Left ventricle myocardium inferior (tissue), 1 donor: ENCODE measurements at regions not wholly inside any gene's neighbourhood (a gene's known extent, or its start where the extent isn't known, plus 50 kb on each side); places are given as distances from the start of the nearest gene placed in this dataset.

Source experiments
- DNase-seq: peaks from one replicate; pipeline ENCODE4 v3.0.0-alpha.2; 2020
- H3K27ac ChIP-seq: fragments of 200-600 bp; replicated peaks from 2 replicates; pipeline ENCODE4 v1.8.0; 2021
- H3K27me3 ChIP-seq: fragments of 200-600 bp; 2 replicates; pipeline ENCODE4 v1.8.0; 2021; ENCODE audit warnings: low read depth
- H3K36me3 ChIP-seq: fragments of 200-600 bp; 2 replicates; pipeline ENCODE4 v1.8.0; 2021
- H3K4me1 ChIP-seq: fragments of 200-600 bp; 2 replicates; pipeline ENCODE4 v1.8.0; 2021
- H3K4me3 ChIP-seq: fragments of 200-600 bp; 2 replicates; pipeline ENCODE4 v1.8.0; 2021; ENCODE audit warnings: mild to moderate bottlenecking, moderate library complexity
- H3K9me3 ChIP-seq: fragments of 200-600 bp; replicated peaks from 2 replicates; pipeline ENCODE4 v1.8.0; 2021
- intact Hi-C: fragments of 100-400 bp; cut with micrococcal nuclease; formaldehyde crosslinking; loops from one replicate; pipeline ENCODE4 v1.11.0; 2022
- TF ChIP-seq, protein P1 (sequence below): fragments of 200-600 bp; IDR thresholded peaks from 2 replicates; pipeline ENCODE4 v1.8.0; 2021; ENCODE audit warnings: antibody characterized with exemption, mild to moderate bottlenecking, borderline replicate concordance
- donor health status: DM: no; HTN: yes; CAD: no; lungs with severe emphysema.

DNA sequence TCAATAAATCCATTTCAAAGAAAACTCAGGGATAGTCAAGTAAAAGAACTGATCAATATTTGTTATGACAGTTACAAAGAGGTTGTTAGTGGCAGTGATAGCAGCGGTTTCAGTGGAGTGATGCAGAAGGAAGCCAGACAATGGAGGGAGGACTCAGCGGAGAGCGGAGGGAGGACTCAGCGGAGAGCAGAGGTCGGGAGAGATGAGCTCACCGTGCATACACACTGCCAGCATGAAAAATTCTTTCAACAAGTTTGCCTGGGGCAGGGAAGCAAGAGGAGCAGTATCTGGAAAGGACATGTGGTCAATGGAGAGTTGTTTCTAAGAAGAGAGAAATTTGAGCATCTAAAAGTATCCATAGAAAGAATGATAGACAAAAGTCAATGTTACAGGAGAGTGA lies 60.9 kb upstream of the BCL11A start:
- no peaks in the 10 kb centered on the region for H3K4me1 ChIP-seq
- peaks cover 87% of the 10 kb centered on the region for H3K27me3 ChIP-seq
- no peak overlapping the region for H3K27ac ChIP-seq
- H3K4me3 ChIP-seq, result no peak overlapping the region
- no peak for DNase-seq
- TF ChIP-seq, protein P1, sequence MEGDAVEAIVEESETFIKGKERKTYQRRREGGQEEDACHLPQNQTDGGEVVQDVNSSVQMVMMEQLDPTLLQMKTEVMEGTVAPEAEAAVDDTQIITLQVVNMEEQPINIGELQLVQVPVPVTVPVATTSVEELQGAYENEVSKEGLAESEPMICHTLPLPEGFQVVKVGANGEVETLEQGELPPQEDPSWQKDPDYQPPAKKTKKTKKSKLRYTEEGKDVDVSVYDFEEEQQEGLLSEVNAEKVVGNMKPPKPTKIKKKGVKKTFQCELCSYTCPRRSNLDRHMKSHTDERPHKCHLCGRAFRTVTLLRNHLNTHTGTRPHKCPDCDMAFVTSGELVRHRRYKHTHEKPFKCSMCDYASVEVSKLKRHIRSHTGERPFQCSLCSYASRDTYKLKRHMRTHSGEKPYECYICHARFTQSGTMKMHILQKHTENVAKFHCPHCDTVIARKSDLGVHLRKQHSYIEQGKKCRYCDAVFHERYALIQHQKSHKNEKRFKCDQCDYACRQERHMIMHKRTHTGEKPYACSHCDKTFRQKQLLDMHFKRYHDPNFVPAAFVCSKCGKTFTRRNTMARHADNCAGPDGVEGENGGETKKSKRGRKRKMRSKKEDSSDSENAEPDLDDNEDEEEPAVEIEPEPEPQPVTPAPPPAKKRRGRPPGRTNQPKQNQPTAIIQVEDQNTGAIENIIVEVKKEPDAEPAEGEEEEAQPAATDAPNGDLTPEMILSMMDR, result no peak
- H3K9me3 ChIP-seq, result no peaks in the 10 kb centered on the region
- intact Hi-C loops, result no loop called here
- no peaks in the 10 kb centered on the region for H3K36me3 ChIP-seq

DNA sequence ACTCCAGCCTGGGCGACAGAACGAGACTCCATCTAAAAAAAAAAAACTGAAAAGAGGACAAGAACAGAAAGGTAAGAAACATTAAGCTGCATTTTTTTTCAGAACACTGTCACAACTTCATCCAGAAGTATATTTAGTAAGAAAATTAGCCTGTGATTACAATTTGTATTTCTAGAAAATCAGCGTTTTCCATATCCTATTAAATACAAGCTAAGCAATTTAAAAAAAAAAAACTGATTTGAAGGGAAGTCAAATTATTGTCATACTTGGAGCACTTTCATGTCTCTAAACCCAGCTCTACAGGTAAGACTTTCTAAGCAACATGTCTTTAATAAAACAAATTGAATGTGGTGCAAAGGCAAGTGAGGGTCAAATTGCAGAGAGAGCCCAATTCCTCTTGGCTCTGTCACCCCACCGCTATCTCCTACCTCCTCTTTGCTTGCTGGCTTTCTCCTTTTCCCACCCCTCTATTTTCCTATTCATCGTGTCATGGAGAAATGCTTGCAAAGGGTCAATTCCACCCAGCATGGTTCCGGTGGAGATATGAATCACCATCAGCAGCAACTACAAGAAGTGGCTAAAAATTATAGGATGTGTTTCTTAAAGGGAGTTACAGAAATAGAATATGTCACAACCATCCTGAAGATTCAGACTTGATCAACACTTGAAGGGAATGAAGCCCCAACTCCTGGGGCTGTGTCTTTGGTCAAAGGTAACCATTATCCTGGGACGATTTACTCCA lies 68.4 kb upstream of the BCL11A start:
- H3K36me3 ChIP-seq, result no peaks in the 10 kb centered on the region
- DNase-seq, result no peak
- TF ChIP-seq, protein P1, result no peak
- H3K4me1 ChIP-seq, result no peaks in the 10 kb centered on the region
- no peaks in the 10 kb centered on the region for H3K9me3 ChIP-seq
- intact Hi-C loops, result no loop called here
- no peak overlapping the region for H3K4me3 ChIP-seq
- H3K27me3 ChIP-seq, result peaks cover 77% of the 10 kb centered on the region
- H3K27ac ChIP-seq, result no peak overlapping the region

DNA sequence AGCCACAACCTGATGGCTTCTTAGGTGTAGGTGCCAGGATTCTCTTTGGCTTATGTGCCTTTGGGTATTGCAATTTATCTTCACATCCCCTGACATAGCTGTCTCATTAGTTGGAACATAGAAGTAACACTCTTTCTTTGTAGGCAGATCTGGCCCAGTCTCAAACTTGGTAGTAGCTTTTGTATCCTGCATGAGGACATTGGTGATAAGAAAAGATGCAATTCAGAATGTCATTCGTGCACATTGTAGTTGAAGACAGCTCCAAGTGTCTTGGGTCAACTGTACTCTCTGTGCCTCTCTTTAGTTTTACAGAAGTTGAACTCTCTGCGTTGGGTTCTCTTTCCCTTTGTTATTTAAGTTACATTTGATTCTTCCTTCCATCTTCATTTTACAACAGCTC lies 69.6 kb upstream of the BCL11A start:
- Histone ChIP-seq H3K9me3 (no peaks in the 10 kb centered on the region), H3K4me3 (no peak overlapping the region), H3K4me1 (no peaks in the 10 kb centered on the region), H3K27me3 (peaks cover 84% of the 10 kb centered on the region), H3K27ac (no peak overlapping the region), H3K36me3 (no peaks in the 10 kb centered on the region)
- no peak for DNase-seq
- intact Hi-C loops, result no loop called here
- TF ChIP-seq, protein P1, result no peak

DNA sequence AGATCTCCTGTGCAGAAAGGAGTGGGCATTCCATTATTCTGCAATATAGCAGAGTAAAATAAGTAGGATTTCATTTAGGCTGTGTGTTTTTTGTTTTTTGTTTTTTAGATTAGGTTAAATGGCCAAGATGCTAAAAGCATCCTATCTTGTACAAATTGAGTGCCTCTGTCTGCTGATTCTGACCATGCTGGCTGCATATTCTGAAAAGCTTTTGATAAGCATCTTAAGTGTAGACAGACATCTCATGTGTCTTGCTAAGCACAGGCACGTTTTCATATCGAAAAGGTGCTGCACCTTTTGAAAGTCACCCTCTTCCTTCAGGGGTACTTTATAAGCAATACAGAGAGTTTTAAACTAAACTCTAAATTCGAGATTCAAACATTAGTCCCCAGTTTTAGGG lies 74.0 kb upstream of the BCL11A start:
- H3K27ac ChIP-seq, result no peak overlapping the region
- DNase-seq, result no peak
- no peaks in the 10 kb centered on the region for H3K36me3 ChIP-seq
- H3K4me1 ChIP-seq, result no peaks in the 10 kb centered on the region
- intact Hi-C loops, result no loop called here
- peaks cover 89% of the 10 kb centered on the region for H3K27me3 ChIP-seq
- no peak overlapping the region for H3K4me3 ChIP-seq
- TF ChIP-seq, protein P1, result no peak
- no peaks in the 10 kb centered on the region for H3K9me3 ChIP-seq

DNA sequence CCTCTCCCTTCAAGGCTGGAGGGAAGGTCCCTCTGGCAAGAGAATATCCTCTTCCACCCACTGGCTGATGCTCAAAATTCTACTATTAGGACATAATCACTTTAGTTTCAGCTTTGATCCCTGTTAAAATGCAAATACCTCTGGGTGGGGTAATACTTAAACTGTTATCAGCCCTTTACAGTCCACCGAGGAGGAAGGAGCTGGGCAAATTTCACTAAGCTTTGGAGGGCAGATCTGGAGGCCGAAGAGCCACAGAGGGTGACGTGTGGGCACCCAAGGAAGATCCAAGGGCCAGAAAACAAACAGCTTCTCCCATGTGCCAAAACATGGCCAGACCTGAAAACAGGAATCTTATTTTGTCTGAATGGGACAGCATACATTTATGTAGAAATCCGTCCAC lies 74.6 kb upstream of the BCL11A start:
- DNase-seq, result no peak
- no peaks in the 10 kb centered on the region for H3K36me3 ChIP-seq
- H3K4me3 ChIP-seq, result no peak overlapping the region
- no peaks in the 10 kb centered on the region for H3K4me1 ChIP-seq
- no peak overlapping the region for H3K27ac ChIP-seq
- intact Hi-C loops, result no loop called here
- H3K9me3 ChIP-seq, result no peaks in the 10 kb centered on the region
- peaks cover 95% of the 10 kb centered on the region for H3K27me3 ChIP-seq
- TF ChIP-seq, protein P1, result no peak
